Heart left ventricle (tissue), 13 donors: ENCODE measurements at regions not wholly inside any gene's neighbourhood (a gene's known extent, or its start where the extent isn't known, plus 50 kb on each side); places are given as distances from the start of the nearest gene placed in this dataset.

ENCODE experiments used
- CTCF ChIP-seq, 12 donors: fragments of 200-600 bp; sonication (generic) in 4 of 12; IDR thresholded peaks; one replicate each; pipeline versions ENCODE4 v1.5.0 to v1.8.0; 2018 to 2022; ENCODE audit warnings: antibody characterized with exemption in 12 of 12, mild to moderate bottlenecking in 5 of 12
- POLR2A ChIP-seq, 2 donors: fragments of 450-650 bp; IDR thresholded peaks; one replicate each; pipeline ENCODE4 v1.6.1; 2017; ENCODE audit warnings: antibody characterized with exemption in 2 of 2, mild to moderate bottlenecking in 2 of 2, moderate library complexity in 2 of 2
- donor health status: ischemic (EF 13 %, LVEDD 7.1; RV severe dilation, severe dysfunction).
- donor health status: DM: no; HTN: yes; CAD: no.
- donor health status: DM: no; HTN: no; CAD: no.
- donor health status: ischemic (EF 25% LVEDD 6.9; RV normal size, moderate dysfunction).
- donor health status: ischemic (EF 25% LVEDD 5.7; RV mildly dilated, moderate dysfunction).
- donor health status: ischemic (EF 35%, LVEDD 5.7; RV mildly dilated, moderate dysfunction).
- donor health status: nonischemic (EF 11% LVEDD 7.7; RV severe dilation, severe dysfunction).
- donor health status: DM: yes; HTN: yes; CAD: no.
- donor health status: PGD.
- donor health status: ischemic (EF 29% LVEDD 5.4; RV normal size, mild dysfunction).
- donor health status: nonischemic (EF 23%, LVEDD 6.1; RV moderate dilation, normal function).

GRCh38 chr4:13956947-13957346 is 329.4 kb upstream of the BOD1L1 start:
- no peak for TF ChIP-seq CTCF (IDR thresholded peaks at IDR 0.05)
- TF ChIP-seq POLR2A (IDR thresholded peaks at IDR 0.05), result no peak
